Mammary epithelial cell (primary cell): ENCODE measurements at regions not wholly inside any gene's neighbourhood (a gene's known extent, or its start where the extent isn't known, plus 50 kb on each side); places are given as distances from the start of the nearest gene placed in this dataset.

Experiments
- EZH2 ChIP-seq: IDR thresholded peaks from 2 replicates; pipeline ENCODE4 v1.6.1; 2012; ENCODE audit warnings: low read length, inconsistent platforms, borderline replicate concordance
- TF ChIP-seq, protein P1 (sequence below), 2 donors: IDR thresholded peaks in 1 of 2; conservative IDR thresholded peaks in 1 of 2; 2 replicates each; pipeline ENCODE4 v1.5.1; 2011 to 2012; ENCODE audit warnings: inconsistent platforms in 2 of 2, low read length in 2 of 2, mild to moderate bottlenecking in 2 of 2, control low read depth in 1 of 2, low read depth in 1 of 2; ENCODE audit not compliant: insufficient read depth in 1 of 2; ENCODE audit errors: extremely low read depth in 1 of 2

DNA sequence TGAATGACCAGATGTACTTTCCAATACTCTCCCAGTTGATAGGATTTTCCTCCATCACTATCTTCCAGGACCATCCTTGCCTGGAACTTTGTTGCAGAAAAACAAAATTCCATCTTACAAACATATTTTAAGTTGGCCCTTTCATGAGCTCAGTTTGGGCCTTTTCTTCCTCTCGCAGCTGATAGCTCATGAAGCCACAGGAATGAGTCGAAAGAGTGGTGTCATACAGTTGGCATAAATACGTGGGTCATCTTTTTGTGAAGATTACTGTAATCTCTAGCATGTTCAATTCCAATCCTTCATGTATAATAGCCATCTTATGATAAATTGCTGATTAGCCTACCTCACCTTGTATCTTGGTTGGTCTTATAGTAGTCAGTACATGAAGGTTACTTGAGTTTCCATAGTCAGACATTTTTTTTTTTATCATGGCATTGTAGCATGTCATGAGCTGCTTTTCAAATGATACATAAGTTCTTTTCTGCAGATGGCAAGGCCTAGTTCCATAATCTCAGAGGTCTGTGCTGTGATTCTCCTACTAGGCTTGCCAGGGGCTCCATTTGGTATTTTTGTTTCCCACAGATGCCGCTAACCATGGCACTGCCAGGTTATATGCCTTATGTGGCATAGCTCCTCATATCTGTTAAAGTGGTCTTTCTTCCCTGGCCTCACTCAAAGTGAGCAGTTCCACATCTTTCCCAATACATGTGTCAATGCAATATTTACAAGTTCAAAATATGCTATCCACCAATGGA is 380.6 kb upstream of the DCN start:
- TF ChIP-seq, protein P1, sequence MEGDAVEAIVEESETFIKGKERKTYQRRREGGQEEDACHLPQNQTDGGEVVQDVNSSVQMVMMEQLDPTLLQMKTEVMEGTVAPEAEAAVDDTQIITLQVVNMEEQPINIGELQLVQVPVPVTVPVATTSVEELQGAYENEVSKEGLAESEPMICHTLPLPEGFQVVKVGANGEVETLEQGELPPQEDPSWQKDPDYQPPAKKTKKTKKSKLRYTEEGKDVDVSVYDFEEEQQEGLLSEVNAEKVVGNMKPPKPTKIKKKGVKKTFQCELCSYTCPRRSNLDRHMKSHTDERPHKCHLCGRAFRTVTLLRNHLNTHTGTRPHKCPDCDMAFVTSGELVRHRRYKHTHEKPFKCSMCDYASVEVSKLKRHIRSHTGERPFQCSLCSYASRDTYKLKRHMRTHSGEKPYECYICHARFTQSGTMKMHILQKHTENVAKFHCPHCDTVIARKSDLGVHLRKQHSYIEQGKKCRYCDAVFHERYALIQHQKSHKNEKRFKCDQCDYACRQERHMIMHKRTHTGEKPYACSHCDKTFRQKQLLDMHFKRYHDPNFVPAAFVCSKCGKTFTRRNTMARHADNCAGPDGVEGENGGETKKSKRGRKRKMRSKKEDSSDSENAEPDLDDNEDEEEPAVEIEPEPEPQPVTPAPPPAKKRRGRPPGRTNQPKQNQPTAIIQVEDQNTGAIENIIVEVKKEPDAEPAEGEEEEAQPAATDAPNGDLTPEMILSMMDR (conservative IDR thresholded peaks at IDR 0.05 in 1 of 2, IDR thresholded peaks at IDR 0.05 in 1 of 2; ENCODE audit: extremely low read depth in 1 of 2, insufficient read depth in 1 of 2, low read depth in 1 of 2, low read length in 2 of 2) = no peak
- TF ChIP-seq EZH2 = no peak
